ENCODE measurements at regions not wholly inside any gene's neighbourhood (a gene's known extent, or its start where the extent isn't known, plus 50 kb on each side); places are given as distances from the start of the nearest gene placed in this dataset.

DNA sequence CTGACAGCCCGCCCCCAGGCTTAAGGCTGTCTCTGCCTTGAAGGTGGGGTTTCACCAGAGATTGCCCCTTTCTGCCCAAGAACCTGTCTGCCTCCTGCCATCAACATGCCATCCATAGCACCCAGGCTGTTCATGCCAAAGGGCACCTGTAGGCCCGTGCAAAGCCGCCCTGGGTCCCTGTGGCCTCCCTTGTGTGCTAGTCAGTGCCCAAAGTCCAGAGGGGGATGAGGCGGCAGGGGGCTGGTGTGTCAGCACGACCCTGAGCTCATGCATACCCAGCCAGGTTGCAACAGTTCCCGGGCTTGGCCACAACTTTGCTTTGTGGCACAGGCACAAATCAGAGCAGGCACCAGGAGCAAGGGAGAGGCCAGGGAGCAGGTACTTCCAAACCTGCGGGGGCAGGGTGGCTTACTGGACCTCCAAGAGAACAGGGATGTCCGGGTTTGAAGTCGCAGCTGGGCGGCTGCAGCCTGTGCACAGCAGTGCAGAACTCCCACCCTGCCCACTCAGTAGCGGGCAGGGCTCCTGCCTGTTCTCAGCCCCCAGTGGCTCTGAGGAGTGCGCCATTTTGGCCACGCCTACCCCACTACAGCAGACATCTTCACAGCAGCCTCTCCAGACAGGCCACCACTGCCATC lies 671.1 kb upstream of the GRM3 start:
- TF ChIP-seq, protein P1, sequence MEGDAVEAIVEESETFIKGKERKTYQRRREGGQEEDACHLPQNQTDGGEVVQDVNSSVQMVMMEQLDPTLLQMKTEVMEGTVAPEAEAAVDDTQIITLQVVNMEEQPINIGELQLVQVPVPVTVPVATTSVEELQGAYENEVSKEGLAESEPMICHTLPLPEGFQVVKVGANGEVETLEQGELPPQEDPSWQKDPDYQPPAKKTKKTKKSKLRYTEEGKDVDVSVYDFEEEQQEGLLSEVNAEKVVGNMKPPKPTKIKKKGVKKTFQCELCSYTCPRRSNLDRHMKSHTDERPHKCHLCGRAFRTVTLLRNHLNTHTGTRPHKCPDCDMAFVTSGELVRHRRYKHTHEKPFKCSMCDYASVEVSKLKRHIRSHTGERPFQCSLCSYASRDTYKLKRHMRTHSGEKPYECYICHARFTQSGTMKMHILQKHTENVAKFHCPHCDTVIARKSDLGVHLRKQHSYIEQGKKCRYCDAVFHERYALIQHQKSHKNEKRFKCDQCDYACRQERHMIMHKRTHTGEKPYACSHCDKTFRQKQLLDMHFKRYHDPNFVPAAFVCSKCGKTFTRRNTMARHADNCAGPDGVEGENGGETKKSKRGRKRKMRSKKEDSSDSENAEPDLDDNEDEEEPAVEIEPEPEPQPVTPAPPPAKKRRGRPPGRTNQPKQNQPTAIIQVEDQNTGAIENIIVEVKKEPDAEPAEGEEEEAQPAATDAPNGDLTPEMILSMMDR (conservative IDR thresholded peaks at IDR 0.05; ENCODE audit: low read length), result no peak
- TF ChIP-seq EZH2phosphoT487 (IDR thresholded peaks at IDR 0.05; ENCODE audit: borderline replicate concordance), result no peak

All from Loucy (cell line).